Spleen (tissue), 7 donors: ENCODE measurements at regions not wholly inside any gene's neighbourhood (a gene's known extent, or its start where the extent isn't known, plus 50 kb on each side); places are given as distances from the start of the nearest gene placed in this dataset.
"Not testable (repeated sequence)": the region's sequence is repeated elsewhere in the genome, so short reads cannot be mapped to it uniquely, and the experiment has no call there.

Experiments
- CTCF ChIP-seq, 11 experiments: fragments of 200-600 bp in 7 of 11; fragments of 450-650 bp in 4 of 11; sonication (generic) in 4 of 11; IDR thresholded peaks in 8 of 11; conservative IDR thresholded peaks in 3 of 11; 1 replicate in 7 of 11; 2 replicates in 4 of 11; pipeline versions ENCODE4 v1.4.0 to v1.8.0; 2016 to 2021; ENCODE audit warnings: antibody characterized with exemption in 11 of 11, inconsistent platforms in 4 of 11, mild to moderate bottlenecking in 1 of 11
- POLR2A ChIP-seq, 3 donors: fragments of 450-650 bp; IDR thresholded peaks; one replicate each; pipeline ENCODE4 v1.5.1; 2017; ENCODE audit warnings: antibody characterized with exemption in 3 of 3, mild to moderate bottlenecking in 1 of 3
- donor health status: DM: no; HTN: no; CAD: no; lungs with moderate emphysema.
- donor health status: DM: no; HTN: no; CAD: no.
- donor health status: DM: no; HTN: no; CAD: no.

- TF ChIP-seq CTCF (IDR thresholded peaks at IDR 0.05 in 8 of 11, conservative IDR thresholded peaks at IDR 0.05 in 3 of 11); POLR2A (IDR thresholded peaks at IDR 0.05): not testable (repeated sequence)
Observed at GRCh38 chr18:35849241-35849640, 123.2 kb upstream of the RMP24 start.
